HG02840 (cell line): ENCODE measurements at regions not wholly inside any gene's neighbourhood (a gene's known extent, or its start where the extent isn't known, plus 50 kb on each side); places are given as distances from the start of the nearest gene placed in this dataset.
"Not testable (repeated sequence)": the region's sequence is repeated elsewhere in the genome, so short reads cannot be mapped to it uniquely, and the experiment has no call there.

ENCODE experiments used
- ATAC-seq: cut with Tn5 transposase; IDR thresholded peaks from one replicate; pipeline ENCODE4 v1.9.1; 2021; ENCODE audit warnings: mild to moderate bottlenecking, moderate library complexity, moderate number of reproducible peaks; ENCODE audit not compliant: unreplicated experiment, low FRiP score

DNA sequence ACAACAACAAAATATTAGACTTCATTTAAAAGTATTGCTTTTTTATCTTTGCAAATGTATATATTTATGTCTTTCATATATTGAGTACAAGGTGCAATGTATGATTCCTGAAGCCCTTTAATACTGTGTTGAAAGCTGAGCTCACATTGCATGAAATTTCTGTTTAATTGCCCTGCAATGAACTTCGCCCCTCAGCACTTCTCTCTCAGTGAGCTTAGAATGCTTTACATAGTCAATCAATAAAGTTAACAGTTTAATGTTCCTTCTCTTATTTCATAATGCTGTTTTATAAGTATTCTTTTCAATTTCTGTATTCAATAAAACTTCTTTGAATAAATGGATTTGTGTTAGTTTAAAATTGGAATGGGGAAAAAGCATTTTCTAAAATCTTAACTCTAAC is 607.1 kb downstream of the SOX5 start:
- no peak for ATAC-seq

DNA sequence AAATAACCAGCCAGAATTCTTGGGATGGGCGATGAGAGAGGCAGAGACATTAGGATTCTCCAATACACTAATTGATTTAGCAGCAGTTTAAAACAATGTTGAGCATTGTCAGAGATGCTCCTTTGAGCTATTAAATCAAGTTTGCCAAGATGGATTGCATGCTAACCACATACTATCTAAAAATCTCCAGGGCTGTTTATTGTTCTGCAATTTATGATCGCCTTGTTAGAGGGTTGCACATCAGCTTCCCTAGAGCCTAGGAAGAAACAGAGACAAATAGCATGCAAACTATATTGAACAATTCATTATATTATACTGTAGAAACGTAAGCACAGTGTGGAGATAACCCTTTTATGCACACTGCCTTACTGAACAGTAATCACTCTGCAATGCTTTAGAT is 599.9 kb downstream of the SOX5 start:
- no peak for ATAC-seq

GRCh38 chr12:23350808-23351207 is 598.7 kb downstream of the SOX5 start:
- no peak for ATAC-seq

- no peak for ATAC-seq
Observed at GRCh38 chr12:23352670-23353069, 596.8 kb downstream of the SOX5 start.

DNA sequence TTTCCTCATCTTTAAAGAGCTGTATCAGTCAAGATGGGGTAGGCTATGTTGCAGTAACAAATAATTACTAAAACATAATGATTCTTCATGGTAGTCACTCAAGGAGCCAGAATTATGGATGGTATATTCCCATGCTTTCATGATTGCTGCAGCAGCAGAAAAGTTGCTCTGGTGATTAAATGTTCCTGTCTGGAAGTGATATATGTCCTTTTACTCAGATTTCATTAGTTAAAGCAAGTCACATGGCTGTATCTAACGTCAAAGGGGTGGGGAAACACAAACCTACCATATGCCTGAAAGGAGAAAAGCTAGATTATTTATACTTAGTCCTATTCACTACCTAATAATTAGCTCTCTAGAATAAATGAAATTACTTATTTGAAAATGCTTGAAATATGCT is 594.7 kb downstream of the SOX5 start:
- ATAC-seq: no peak

DNA sequence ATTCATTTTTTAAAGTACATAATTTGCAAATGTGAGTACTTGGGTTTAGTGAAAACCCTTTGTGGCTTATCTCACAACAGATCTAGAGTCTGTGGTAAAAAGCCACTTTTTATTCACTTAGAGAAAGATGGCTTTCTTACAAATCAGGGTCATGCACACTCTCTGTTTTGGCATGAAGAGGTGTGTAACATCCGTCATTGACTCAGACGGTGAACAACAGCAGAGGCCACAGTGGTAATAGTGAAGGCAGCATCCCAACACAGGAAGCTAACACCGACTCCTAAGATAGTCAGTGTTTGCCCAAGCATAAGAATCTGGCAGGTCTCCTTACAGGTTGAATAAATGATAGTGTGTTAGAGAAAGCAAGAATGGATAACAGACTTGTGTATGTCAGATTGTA is 593.0 kb downstream of the SOX5 start:
- ATAC-seq: no peak

- no peak for ATAC-seq
Observed at GRCh38 chr12:23356927-23357708, 592.4 kb downstream of the SOX5 start.

DNA sequence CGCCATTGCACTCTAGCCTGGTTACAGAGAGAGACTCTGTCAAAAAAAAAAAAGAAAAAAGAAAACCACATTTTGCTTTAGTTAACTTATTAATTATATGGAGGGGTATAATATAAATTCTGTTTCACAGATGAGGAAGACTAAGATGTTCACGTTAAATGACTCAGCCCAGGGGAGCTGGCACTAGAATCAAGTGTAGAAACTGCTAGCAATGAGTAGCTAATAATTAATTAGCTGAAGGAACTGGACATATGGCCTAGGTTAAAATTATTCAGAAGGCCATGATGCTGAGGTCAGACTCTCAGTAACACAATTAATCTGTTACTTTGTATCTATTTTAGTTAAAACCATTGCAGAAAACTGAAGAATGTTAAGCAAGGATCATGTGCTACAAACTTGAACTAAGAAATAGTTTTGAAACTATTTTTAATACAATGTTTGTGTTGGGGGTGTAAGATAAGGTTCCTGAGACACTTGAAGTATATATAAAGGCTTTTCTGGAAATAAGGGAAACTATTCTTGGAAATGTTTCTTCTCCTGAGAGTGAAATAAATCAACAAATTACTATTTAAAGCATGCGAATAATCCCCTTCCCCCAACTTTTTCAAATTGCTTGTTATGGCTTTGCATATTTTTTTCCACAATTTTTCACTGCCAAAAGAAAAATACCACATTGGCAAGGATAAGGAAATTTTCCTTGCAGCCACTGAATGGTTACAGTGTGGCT is 589.3 kb downstream of the SOX5 start:
- no peak for ATAC-seq

- ATAC-seq: no peak
Observed at GRCh38 chr12:23361971-23362370, 587.5 kb downstream of the SOX5 start.

GRCh38 chr12:23368590-23368989 is 580.9 kb downstream of the SOX5 start:
- no peak for ATAC-seq

DNA sequence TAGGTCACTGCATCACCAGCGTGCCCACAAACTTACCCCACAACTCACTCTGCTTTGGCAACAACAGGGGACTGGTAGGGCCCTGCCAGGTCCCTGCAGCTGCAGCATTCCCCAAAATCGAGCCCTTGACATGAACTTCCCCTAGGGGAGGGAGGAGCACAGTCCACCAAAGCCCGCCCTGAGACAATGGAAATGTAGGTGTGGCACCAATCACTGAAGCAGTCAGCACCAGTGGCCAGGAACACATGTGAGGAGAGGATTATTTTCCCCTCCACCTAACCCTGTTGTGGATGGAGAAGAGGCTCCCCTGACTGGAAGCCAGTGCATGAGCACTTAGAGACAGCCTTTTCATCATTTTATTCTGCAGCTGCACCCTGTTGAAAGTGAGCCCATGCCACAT is 573.8 kb downstream of the SOX5 start:
- ATAC-seq: no peak

DNA sequence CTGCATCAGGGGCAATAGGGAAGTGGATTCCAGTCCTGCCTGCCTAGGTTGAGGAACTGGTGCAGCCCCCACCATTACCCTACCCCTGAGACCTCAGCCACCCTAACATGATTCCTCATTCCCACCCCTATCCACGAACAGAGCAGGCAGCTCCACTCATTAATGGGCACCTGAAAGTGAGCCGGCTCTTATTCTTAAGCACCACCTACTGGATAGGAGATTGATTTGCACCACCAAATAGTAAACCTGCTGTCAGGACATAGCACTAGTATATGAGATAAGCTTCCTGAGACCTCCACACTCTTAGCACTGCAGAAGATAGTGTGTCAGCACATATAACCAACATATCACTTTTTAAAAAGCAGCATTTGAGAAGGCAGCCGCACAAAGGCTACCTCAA is 573.2 kb downstream of the SOX5 start:
- ATAC-seq: no peak

GRCh38 chr12:23380419-23381100 is 568.9 kb downstream of the SOX5 start:
- no peak for ATAC-seq

DNA sequence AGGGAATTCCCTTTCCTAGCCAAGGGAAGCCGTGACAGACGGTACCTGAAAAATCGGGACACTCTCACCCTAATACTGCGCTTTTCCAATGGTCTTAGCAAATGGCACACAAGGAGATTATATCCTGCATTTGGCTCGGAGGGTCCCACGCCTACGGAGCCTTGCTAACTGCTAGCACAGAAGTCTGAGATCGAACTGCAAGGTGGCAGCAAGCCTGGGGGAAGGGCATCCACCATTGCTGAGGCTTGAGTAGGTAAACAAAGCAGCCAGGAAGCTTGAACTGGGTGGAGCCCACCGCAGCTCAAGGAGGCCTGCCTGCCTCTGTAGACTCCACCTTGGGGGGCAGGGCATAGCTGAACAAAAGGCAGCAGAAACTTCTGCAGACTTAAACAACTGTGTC is 560.6 kb downstream of the SOX5 start:
- ATAC-seq: not testable (repeated sequence)

GRCh38 chr12:23389315-23389714 is 560.2 kb downstream of the SOX5 start:
- ATAC-seq: not testable (repeated sequence)

DNA sequence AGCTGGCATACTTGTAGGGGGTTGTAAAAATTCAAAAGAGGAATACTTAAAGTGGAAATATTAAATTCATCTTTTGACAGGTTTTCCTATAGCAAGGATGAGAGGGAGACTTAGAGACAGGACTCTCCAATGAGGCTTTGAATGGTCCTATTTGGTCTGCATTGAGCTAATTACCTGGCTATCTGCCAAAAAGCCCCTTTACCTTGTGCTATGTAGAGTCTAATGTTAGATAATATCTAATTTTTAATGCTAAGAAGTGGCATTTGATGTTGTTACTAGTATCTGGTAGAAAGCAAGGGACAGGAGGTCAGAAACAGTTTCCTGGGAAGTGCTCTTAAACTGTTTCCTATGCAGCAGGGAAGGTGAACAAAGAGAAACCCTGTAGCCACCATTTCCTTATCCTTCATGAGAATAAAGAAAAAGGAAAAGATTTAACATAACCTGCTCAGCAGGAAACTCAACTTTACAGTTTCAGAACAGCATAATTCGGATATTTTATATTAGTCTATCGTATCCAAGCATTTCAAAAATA is 550.0 kb downstream of the SOX5 start:
- ATAC-seq: no peak

DNA sequence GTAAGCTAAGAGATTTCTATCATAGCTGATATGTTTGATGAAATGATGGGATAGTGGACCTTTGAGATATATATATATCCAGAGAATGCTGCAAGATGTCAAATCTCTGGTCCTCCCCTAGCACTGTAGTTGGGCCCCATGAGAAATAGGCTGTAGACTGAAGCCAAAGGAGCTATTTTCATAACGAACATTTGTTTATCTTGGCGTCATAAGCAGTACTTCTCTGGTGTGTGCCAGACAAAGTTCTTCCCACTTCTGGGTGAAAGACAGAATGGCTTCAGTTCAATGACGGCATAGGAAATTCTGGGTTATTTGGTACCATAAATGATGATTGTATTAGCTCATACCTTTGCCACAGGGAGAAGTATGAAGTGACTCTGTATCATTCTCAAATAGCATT is 534.3 kb downstream of the SOX5 start:
- ATAC-seq: no peak

GRCh38 chr12:23421556-23421955 is 527.9 kb downstream of the SOX5 start:
- ATAC-seq: no peak

GRCh38 chr12:23423097-23423687 is 526.3 kb downstream of the SOX5 start:
- ATAC-seq: no peak

DNA sequence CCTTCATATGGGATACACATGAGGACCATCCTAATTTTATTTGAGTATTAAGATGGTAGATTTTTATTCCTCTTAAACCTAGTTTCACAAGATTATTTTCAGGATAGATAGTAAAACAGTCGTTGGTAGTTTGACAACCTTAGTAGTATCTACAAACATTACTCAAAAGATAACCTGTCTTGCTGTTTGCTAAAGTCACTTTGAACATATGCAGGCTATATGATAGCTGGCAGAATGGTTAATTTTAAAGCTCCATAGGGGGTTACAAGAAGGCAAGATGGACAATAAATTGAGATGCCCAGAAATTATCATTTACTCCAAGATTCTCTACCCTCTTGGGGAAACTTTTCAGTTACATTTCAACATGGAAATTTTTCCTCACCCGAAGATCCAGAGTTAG is 525.7 kb downstream of the SOX5 start:
- no peak for ATAC-seq

- no peak for ATAC-seq
Observed at GRCh38 chr12:23424685-23425084, 524.8 kb downstream of the SOX5 start.
